Neural progenitor cell (in vitro differentiated cells): ENCODE measurements at regions not wholly inside any gene's neighbourhood (a gene's known extent, or its start where the extent isn't known, plus 50 kb on each side); places are given as distances from the start of the nearest gene placed in this dataset.
A peak's percentile ranks its signal among the peaks of the same experiment; 100 is the strongest.

Source experiments
- DNase-seq: peaks from one replicate; pipeline ENCODE4 v3.0.0-alpha.2; 2016; ENCODE audit warnings: low spot score
- H2AFZ ChIP-seq: fragments of 200-600 bp; sonication (generic); replicated peaks from 2 replicates; pipeline ENCODE4 v1.6.1; 2016; ENCODE audit warnings: antibody characterized with exemption
- H3F3A ChIP-seq: fragments of 200-600 bp; sonication (generic); 2 replicates; pipeline ENCODE4 v1.6.1; 2016; ENCODE audit warnings: antibody characterized with exemption, low read depth
- H3K27ac ChIP-seq: fragments of 200-600 bp; sonication (generic); 2 replicates; pipeline ENCODE4 v1.5.1; 2016; ENCODE audit warnings: mild to moderate bottlenecking
- H3K27me3 ChIP-seq: fragments of 200-600 bp; sonication (generic); 2 replicates; pipeline ENCODE4 v1.6.1; 2016; ENCODE audit warnings: mild to moderate bottlenecking, moderate library complexity
- H3K36me3 ChIP-seq: fragments of 200-600 bp; sonication (generic); 2 replicates; pipeline ENCODE4 v1.5.1; 2016
- H3K4me1 ChIP-seq: fragments of 200-600 bp; sonication (generic); 2 replicates; pipeline ENCODE4 v1.6.1; 2016; ENCODE audit warnings: mixed run types
- H3K4me2 ChIP-seq: fragments of 200-600 bp; sonication (generic); 2 replicates; pipeline ENCODE4 v1.6.1; 2016
- H3K4me3 ChIP-seq: fragments of 200-600 bp; sonication (generic); 2 replicates; pipeline ENCODE4 v1.5.1; 2016
- H3K79me2 ChIP-seq: fragments of 200-600 bp; sonication (generic); 2 replicates; pipeline ENCODE4 v1.6.1; 2016; ENCODE audit warnings: low read depth
- H3K9ac ChIP-seq: fragments of 200-600 bp; sonication (generic); 2 replicates; pipeline ENCODE4 v1.6.1; 2016
- H3K9me3 ChIP-seq: fragments of 200-600 bp; sonication (generic); 2 replicates; pipeline ENCODE4 v1.5.1; 2016; ENCODE audit warnings: low read depth
- H4K20me1 ChIP-seq: fragments of 200-600 bp; sonication (generic); 2 replicates; pipeline ENCODE4 v1.6.1; 2016; ENCODE audit warnings: low read depth
- H3K27ac Mint-ChIP-seq: 3 replicates; pipeline ENCODE4 v1.8.0; 2021; ENCODE audit warnings: mixed read lengths
- H3K27me3 Mint-ChIP-seq: 2 replicates; pipeline ENCODE4 v1.8.0; 2022; ENCODE audit warnings: low read depth, mild to moderate bottlenecking, inconsistent platforms, moderate library complexity, mixed read lengths; ENCODE audit not compliant: insufficient read depth
- H3K36me3 Mint-ChIP-seq: 3 replicates; pipeline ENCODE4 v1.8.0; 2021; ENCODE audit warnings: mixed read lengths
- H3K4me1 Mint-ChIP-seq: 3 replicates; pipeline ENCODE4 v1.8.0; 2021; ENCODE audit warnings: mixed read lengths
- H3K4me3 Mint-ChIP-seq: 3 replicates; pipeline ENCODE4 v1.8.0; 2021; ENCODE audit warnings: mild to moderate bottlenecking, moderate library complexity, mixed read lengths
- H3K9me3 Mint-ChIP-seq: 3 replicates; pipeline ENCODE4 v1.8.0; 2020; ENCODE audit warnings: mixed read lengths
- CTCF ChIP-seq: fragments of 200-600 bp; sonication (generic); IDR thresholded peaks from 2 replicates; pipeline ENCODE4 v1.5.1; 2017; ENCODE audit warnings: antibody characterized with exemption, mild to moderate bottlenecking
- EZH2 ChIP-seq: fragments of 200-600 bp; sonication (generic); IDR thresholded peaks from 2 replicates; pipeline ENCODE4 v1.6.1; 2017; ENCODE audit warnings: antibody characterized with exemption, mild to moderate bottlenecking, moderate library complexity
- EZH2phosphoT487 ChIP-seq: fragments of 200-600 bp; sonication (generic); IDR thresholded peaks from 2 replicates; pipeline ENCODE4 v1.6.1; 2017; ENCODE audit warnings: antibody characterized with exemption

GRCh38 chr13:99690426-99691174 is 189.3 kb downstream of the TM9SF2 start:
- TF ChIP-seq EZH2 = no peak
- TF ChIP-seq CTCF = no peak
- TF ChIP-seq EZH2phosphoT487 = no peak
- H3K9me3 Mint-ChIP-seq = no peaks in the 10 kb centered on the region
- Histone ChIP-seq H4K20me1 (no peaks in the 10 kb centered on the region), H3K27me3 (no peaks in the 10 kb centered on the region), H3K79me2 (peaks cover 24% of the 10 kb centered on the region), H2AFZ (no peak overlapping the region), H3K4me1 (peaks cover 93% of the 10 kb centered on the region), H3K27ac (peak overlapping the region; percentile 86), H3K9me3 (no peaks in the 10 kb centered on the region), H3F3A (peaks cover 91% of the 10 kb centered on the region), H3K4me3 (peak overlapping the region; percentile 37), H3K9ac (no peak overlapping the region), H3K4me2 (peak overlapping the region; percentile 73), H3K36me3 (no peaks in the 10 kb centered on the region)
- peaks cover 89% of the 10 kb centered on the region for H3K4me1 Mint-ChIP-seq
- H3K36me3 Mint-ChIP-seq = peaks cover 3% of the 10 kb centered on the region
- peak overlapping the region; percentile 99 for H3K27ac Mint-ChIP-seq
- peak; percentile 82 for DNase-seq
- peaks cover 3% of the 10 kb centered on the region for H3K27me3 Mint-ChIP-seq
- peak overlapping the region; percentile 79 for H3K4me3 Mint-ChIP-seq

- Histone ChIP-seq H3K27ac (peak overlapping the region; percentile 86), H3K4me3 (peak overlapping the region; percentile 37)
Observed at GRCh38 chr13:99689955-99690354, 188.7 kb downstream of the TM9SF2 start.

DNA sequence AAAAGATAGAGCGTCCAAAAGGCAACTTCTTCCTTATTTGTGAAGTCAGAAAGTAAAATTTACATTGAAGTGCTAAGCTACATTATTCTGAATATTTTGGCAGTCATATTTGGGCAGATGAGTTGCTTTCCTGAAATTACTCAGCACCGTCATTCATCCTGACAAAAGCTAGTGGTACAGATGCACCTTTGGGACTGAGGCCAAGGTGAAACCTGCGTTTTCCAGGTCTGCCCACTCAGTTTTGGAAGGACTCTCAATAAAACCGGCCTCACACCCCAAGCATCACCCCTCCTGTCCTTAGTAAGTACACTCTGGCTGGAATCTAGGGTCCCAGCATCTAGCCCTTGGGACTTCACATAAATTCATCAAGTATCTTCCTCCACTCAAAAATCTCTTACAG is 187.5 kb downstream of the TM9SF2 start:
- no peaks in the 10 kb centered on the region for H3K9me3 ChIP-seq
- no peak overlapping the region for H3K9ac ChIP-seq
- no peak for DNase-seq
- peak overlapping the region; percentile 86 for H3K27ac ChIP-seq
- peaks cover 77% of the 10 kb centered on the region for H3K4me1 Mint-ChIP-seq
- H2AFZ ChIP-seq = no peak overlapping the region
- H3K27me3 Mint-ChIP-seq = no peaks in the 10 kb centered on the region
- H3K27me3 ChIP-seq = no peaks in the 10 kb centered on the region
- H3K27ac Mint-ChIP-seq = peak overlapping the region; percentile 99
- H3K36me3 Mint-ChIP-seq = no peaks in the 10 kb centered on the region
- no peaks in the 10 kb centered on the region for H3K36me3 ChIP-seq
- no peaks in the 10 kb centered on the region for H4K20me1 ChIP-seq
- H3K4me1 ChIP-seq = peaks cover 93% of the 10 kb centered on the region
- peaks cover 24% of the 10 kb centered on the region for H3K79me2 ChIP-seq
- peak overlapping the region; percentile 73 for H3K4me2 ChIP-seq
- TF ChIP-seq EZH2phosphoT487 = no peak
- TF ChIP-seq CTCF = no peak
- TF ChIP-seq EZH2 = no peak
- H3K9me3 Mint-ChIP-seq = no peaks in the 10 kb centered on the region
- peaks cover 96% of the 10 kb centered on the region for H3F3A ChIP-seq
- H3K4me3 ChIP-seq = no peak overlapping the region
- H3K4me3 Mint-ChIP-seq = peak overlapping the region; percentile 56

More at GRCh38 chr13:99689955-99690354, 188.7 kb downstream of the TM9SF2 start:
- peak; percentile 27 for DNase-seq
- H3K9me3 ChIP-seq = no peaks in the 10 kb centered on the region
- no peak for TF ChIP-seq CTCF
- TF ChIP-seq EZH2phosphoT487 = no peak
- no peak for TF ChIP-seq EZH2
- Mint-ChIP-seq H3K36me3 (peaks cover 2% of the 10 kb centered on the region), H3K4me1 (peaks cover 87% of the 10 kb centered on the region), H3K27ac (peak overlapping the region; percentile 99), H3K4me3 (peak overlapping the region; percentile 79), H3K9me3 (no peaks in the 10 kb centered on the region), H3K27me3 (peaks cover 3% of the 10 kb centered on the region)
- H2AFZ ChIP-seq = no peak overlapping the region
- H4K20me1 ChIP-seq = no peaks in the 10 kb centered on the region
- H3K27me3 ChIP-seq = no peaks in the 10 kb centered on the region
- no peak overlapping the region for H3K9ac ChIP-seq
- H3K4me2 ChIP-seq = peak overlapping the region; percentile 73
- H3K79me2 ChIP-seq = peaks cover 24% of the 10 kb centered on the region
- H3K4me1 ChIP-seq = peaks cover 96% of the 10 kb centered on the region
- no peaks in the 10 kb centered on the region for H3K36me3 ChIP-seq
- peaks cover 98% of the 10 kb centered on the region for H3F3A ChIP-seq
